Occipital lobe (tissue), 1 donor: ENCODE measurements at regions not wholly inside any gene's neighbourhood (a gene's known extent, or its start where the extent isn't known, plus 50 kb on each side); places are given as distances from the start of the nearest gene placed in this dataset.
"Not testable (repeated sequence)": the region's sequence is repeated elsewhere in the genome, so short reads cannot be mapped to it uniquely, and the experiment has no call there.

Experiments
- DNase-seq: peaks from one replicate; lab custom pipeline; 2025; lab: John Stamatoyannopoulos, UW

GRCh38 chr16:87217802-87218201, 99.4 kb downstream of the C16orf95 start:
- DNase-seq = not testable (repeated sequence)

- no peak for DNase-seq
Observed at GRCh38 chr16:87218281-87219055, 98.7 kb downstream of the C16orf95 start.

- DNase-seq = no peak
Observed at GRCh38 chr16:87219287-87219909, 97.8 kb downstream of the C16orf95 start.

GRCh38 chr16:87221633-87222032, 95.6 kb downstream of the C16orf95 start:
- no peak for DNase-seq

GRCh38 chr16:87222335-87222734, 94.9 kb downstream of the C16orf95 start:
- DNase-seq = no peak

GRCh38 chr16:87223656-87224248, 93.4 kb downstream of the C16orf95 start:
- no peak for DNase-seq

- no peak for DNase-seq
Observed at GRCh38 chr16:87226926-87227295, 90.3 kb downstream of the C16orf95 start.

GRCh38 chr16:87227296-87227951, 89.8 kb downstream of the C16orf95 start:
- no peak for DNase-seq

- no peak for DNase-seq
Observed at GRCh38 chr16:87228363-87228762, 88.8 kb downstream of the C16orf95 start.

GRCh38 chr16:87229230-87230188, 87.7 kb downstream of the C16orf95 start:
- no peak for DNase-seq

GRCh38 chr16:87230571-87230970, 86.6 kb downstream of the C16orf95 start:
- DNase-seq = no peak

GRCh38 chr16:87231295-87231694, 85.9 kb downstream of the C16orf95 start:
- no peak for DNase-seq

- no peak for DNase-seq
Observed at GRCh38 chr16:87231911-87232310, 85.3 kb downstream of the C16orf95 start.

GRCh38 chr16:87233928-87234327, 83.3 kb downstream of the C16orf95 start:
- no peak for DNase-seq

- no peak for DNase-seq
Observed at GRCh38 chr16:87234601-87235000, 82.6 kb downstream of the C16orf95 start.

- DNase-seq = no peak
Observed at GRCh38 chr16:87235810-87236515, 81.2 kb downstream of the C16orf95 start.

GRCh38 chr16:87236516-87237115, 80.6 kb downstream of the C16orf95 start:
- DNase-seq = no peak

GRCh38 chr16:87238361-87238715, 78.9 kb downstream of the C16orf95 start:
- no peak for DNase-seq

GRCh38 chr16:87239545-87239944, 77.6 kb downstream of the C16orf95 start:
- DNase-seq = no peak
